Fibroblast of skin of scalp (primary cell): ENCODE measurements at regions not wholly inside any gene's neighbourhood (a gene's known extent, or its start where the extent isn't known, plus 50 kb on each side); places are given as distances from the start of the nearest gene placed in this dataset.
A peak's percentile ranks its signal among the peaks of the same experiment; 100 is the strongest.

Experiments
- DNase-seq: peaks from one replicate; pipeline ENCODE4 v3.0.0-alpha.2; 2013

DNA sequence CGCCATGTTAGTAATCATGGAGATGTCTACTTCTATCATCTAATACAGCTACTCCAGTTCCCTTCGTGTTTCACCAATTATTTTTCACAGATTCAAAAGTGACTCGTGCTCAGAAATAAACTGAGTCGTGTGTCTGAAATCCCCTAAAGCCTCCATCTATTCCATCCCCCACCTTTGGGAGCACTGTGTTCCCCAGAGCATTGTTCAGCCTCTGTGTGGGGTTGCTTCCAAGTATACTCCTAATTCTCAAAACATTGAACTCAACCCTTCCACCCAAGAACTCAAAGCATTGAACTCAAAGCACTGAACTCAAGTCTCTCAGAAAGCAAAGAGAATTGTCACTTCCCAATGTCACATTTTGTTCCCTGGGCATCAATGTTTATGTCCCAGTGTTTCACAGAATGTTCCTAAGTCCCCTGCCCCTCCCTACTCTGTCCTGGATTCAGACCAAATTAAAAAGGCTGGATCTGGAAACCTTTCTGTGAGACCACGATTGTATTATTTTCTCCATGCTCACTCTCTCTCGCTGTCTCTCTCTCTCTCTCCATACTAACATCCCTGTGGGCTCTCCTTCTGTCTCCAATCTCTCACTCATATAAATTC, 138.5 kb upstream of the QRFPR start:
- no peak for DNase-seq

DNA sequence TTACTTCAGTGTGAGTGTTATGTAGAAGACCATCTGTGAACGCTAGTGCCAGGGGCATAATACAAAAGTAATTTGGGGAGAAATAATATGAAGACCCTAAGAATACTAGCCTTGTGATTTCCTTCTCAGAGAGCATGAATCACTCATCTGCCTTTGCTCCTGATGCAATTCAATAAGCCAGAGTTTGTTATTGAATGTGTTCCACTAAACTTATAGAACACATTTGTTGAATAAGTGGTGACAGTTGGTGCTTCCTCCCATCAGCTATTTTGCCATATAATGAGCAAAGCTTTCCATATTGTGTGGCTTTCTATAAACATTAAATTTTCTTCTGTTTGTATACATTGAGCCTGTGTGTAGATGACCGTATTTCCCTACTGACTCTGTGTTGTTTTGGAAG, 136.4 kb upstream of the QRFPR start:
- DNase-seq: no peak

DNA sequence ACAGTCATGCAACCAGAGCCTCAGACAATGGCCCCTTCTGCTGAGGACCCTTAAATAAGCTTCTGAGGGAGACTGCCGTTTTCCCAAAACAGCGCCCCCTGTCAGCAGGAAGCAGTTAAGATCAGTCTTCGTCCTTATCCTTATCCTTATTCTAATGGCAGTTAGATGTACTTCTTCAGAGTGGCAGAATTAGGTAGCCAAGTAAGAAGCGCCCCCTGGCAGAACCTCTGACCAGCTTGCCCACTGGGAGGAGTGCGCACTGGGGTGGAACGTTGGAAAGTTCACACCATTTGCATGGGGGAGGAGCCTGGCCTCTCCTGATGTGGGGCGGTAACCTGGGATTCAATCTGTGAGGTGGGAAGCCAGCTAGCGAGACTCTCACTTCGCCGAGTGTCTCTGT, 133.6 kb upstream of the QRFPR start:
- no peak for DNase-seq

DNA sequence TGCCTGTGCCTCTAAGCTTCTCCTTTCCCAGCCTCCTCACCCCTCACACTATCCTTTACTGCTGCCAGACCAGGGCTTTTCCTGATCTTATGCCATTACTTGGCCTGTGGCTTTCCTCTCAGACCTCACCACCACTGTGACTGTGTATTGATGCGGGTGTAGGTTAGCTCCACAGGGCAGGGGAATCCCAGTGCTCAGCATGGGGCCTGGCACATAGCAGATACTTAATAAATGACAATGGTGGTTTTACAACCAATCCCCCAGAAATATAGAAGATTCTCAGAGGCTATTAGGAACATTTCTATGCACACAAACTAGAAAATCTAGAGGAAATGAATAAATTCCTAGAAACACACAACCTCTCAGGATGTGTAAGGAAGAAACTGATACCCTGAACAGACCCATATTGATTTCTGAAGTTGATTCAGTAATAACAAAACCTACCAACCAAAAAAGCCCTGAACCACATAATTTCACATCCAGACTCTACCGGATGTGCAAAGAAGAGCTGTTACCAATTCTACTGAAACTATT, 129.6 kb upstream of the QRFPR start:
- no peak for DNase-seq

DNA sequence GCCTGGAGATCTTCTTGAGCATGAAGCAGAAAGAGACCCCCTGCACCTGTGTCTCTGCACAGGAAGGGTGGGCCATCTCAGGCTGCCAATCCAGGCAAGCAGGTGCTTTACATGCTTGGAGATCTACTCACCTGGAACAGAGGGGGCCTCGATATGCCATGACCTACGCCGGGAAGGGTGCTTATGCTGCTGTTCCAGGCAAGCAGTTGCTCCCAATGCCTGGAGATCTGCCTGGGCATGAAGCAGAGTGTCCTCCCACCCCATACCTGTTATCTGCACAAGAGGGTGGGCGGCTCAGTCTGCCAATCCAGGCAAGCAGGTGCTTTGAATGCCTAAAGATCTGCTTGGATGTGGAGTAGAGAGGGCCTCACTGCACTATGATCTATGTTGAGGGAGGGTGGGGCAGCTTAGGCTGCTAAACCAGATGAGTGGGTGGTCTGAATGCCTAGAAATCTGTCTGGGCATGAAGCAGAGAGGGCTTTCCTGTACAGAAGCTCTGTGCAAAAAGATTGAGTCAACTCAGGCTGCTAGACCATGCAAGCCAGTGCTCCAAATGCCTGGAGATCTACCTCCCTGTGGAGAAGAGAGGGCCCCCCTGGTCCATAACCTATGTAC, 104.5 kb upstream of the QRFPR start:
- DNase-seq: no peak

DNA sequence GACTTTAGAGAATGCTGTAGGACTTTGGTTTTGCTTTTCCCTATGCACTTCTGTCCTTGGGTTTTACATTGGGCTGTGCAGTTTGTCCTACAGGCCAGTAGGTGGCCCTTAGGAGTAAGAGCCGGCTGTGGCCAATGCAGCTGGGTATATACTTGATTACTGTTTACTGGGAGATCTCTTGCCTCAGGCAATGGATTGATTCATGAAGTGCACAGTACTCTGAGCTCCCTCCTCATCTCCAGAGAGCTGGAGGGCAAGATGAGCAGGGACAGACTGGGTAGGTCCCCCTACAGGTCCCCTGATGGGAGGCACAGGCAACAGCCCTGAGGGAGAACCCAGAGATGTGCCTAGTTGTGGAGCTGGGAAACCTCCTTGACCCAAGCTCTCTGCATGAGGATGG, 103.8 kb upstream of the QRFPR start:
- peak; percentile 66 for DNase-seq

DNA sequence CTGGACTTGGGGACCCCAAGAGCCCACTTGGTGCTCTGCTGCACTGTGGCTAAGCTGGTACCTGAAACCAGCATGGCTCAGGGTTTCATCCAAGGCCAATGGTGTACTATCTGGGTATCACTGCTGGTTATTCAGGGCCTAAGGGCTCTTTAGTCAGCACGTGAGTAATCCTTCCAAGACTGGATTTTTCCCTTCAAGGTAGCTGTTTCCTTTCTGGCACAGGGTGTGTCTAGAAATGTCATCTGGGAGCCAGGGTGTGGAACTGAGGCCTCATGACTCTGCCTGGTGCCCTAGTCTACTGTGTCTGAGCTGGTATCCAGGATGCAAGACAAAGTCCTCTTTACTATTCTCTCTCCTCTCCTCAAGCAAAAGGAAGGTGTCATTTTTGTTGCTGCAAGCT, 99.0 kb upstream of the QRFPR start:
- no peak for DNase-seq

DNA sequence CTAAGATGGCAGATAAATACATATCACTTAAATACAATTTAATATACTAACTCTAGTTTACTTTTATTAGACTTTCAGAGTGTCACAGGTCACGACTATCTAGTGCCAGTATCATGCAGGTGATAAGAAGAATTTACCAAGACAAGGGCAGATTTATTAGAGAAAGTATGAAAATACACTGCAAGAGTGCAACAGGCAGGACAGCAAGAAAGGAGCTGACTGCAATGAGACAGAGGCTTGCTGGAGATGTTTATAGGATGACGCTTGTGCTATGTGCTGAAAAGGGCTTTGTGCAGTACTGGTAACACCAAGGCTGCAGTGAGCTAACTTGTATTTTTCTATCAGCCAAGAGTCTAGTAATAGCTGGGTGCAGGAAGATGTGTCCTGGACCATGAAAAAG, 96.7 kb upstream of the QRFPR start:
- no peak for DNase-seq

DNA sequence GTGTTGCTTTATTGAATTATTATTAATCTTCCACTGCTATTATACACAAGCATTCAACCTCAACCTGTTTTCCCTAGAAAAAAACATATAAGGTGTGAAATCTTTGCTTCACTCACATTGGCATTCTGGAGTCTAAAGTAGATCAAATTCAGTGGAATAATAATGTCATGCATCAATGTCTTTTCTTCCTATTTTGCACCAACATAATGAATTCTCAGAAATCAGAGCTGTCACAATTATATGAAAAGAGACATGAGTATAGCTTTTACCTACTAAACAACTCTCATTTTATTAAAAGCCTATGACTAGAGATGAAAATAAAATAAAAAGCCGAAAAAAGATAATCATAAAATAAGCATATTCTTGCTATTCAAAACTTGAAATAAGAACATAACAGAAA, 96.3 kb upstream of the QRFPR start:
- DNase-seq: no peak

DNA sequence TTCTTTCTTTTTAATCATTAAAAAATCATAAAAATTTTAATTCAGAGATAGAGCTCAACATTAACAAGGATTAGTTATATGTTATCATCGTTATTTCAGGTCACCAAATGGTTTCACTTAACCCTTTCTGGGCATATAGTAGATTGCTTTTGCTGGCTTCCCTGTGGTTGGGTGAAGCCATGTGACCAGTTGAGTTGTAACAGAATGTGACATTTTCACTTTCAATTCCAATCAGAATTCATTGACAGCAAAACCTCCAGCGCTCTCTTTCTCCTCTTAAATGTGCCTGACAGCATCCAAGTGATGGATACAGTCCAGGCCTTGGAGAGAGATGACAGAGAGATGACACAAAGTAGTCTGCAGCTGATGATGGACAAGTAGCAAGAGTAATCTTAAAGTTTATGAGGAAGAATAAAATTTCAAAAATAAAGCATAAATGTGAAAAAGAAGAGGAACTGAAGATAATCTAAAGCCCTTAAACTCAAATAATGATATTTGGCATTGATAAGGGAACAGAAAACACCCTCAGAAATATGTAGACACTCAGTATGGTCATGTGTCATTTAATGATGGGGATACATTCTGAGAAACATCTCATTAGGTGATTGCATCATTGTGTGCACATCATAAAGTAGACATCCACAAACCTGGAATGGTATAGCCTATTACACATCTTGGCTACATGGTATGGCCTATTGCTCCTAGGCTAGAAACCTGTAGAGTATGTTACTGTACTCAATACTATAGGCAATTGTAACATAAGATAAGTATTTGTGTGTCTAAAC, 92.3 kb upstream of the QRFPR start:
- DNase-seq: no peak

DNA sequence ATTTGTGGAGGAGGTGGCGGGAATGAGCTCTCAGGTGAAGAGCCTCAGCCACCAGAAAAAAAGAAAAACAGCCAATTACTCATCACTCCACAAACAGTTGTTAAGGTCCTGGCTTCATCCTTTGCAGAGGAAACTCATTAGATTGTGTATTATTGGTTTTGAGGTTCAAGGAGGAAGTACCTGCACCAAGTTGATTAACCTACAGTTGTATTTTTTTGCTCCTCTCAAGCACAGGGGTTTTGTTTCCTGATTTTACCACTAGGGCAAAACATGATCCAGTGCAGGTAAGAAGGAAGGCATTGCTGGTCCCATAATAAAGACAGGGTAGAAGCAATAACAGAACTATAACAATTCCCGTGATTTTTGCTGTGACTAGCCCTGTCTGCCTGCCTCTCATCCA, 84.0 kb upstream of the QRFPR start:
- no peak for DNase-seq

DNA sequence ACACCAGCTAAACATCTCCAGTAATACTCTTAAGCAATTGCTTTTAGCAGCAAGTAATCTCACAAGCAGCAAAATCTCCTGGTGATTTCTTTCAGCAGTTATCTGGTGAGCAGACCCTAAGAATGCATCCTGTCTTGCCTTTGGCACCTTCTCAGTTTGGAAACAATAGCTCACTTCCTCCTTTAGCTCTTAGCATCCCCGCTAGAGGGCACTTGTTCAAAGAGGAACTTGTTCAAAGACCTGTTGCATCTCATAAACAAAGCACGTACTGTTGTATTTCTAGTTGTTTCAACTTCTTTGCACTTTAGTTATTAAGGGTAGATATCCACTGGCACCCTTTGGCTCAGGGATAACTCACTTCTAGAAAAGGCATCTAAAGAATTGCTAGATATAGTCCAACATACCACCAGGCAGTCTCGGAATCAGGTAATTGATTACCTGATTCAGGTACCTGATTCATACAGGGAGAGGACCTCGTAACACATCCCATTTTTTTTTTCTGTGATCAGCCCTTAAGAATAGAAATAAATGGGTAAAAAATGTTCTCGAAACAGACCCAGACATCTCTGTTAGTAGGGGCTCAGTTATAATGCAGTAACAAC, 81.9 kb upstream of the QRFPR start:
- peak; percentile 61 for DNase-seq

DNA sequence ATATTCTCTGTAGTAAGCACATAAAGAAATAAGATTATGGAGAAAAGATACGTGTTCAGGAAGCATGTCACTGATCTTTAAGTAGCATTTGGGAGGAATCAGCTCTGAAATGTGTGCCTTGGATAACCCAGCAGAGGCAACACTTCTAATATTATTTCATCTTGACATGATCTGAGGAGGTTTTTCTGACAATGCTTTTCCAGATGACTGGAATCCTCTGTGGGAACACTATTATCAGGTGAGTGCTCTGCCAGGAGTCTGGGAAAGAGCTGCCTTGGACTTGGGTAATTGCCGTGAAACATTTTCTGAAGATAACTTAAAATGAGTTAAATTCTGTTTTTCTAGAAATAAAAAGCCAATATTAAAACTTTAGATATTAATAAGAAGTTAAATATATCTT, 78.2 kb upstream of the QRFPR start:
- no peak for DNase-seq

DNA sequence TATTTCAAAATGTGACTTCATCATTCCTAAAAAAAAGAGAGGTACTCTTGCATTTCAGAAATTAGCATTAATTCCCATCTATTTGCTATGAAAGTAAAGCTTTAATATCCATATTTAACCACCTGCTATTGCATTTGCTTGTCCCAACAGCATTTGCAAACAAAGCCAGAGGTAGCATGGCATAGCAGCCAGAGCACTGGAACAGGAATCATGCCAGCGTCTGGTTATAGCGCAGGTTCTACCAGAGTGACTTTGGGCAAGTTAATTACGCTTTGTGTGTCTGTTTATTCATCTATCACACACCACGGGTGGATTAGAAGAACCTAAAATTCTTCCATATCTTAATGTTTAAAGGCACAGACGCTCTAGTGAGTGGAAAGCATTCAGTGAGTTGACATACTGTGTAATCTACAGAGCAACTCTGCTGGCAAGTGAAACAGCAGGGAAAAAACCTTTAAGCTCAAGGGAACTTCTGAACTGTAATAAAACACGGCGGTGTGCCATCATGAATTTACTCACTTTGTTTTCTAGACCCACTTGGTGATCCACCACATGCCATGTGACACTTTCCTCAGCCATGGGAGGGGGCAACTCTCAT, 76.6 kb upstream of the QRFPR start:
- DNase-seq: no peak

DNA sequence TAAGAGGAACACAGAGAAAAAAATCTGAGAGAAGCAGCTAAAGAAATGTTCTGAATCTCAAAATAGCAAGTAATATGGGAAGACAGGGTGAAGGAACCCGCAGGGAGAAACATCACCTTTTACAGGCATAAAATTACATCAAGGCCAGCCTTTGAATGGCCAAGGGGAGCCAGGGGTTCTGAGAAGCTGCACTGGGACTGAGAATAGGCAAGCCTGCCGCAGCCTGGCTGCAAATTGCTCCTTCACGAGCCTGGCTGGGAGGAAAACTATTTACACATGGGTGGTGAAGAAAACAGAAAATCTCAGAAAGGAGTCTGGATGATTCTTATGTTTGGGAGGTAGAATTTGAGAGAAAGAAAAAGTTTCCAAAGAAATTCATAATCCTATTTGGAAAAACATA, 74.5 kb upstream of the QRFPR start:
- no peak for DNase-seq

DNA sequence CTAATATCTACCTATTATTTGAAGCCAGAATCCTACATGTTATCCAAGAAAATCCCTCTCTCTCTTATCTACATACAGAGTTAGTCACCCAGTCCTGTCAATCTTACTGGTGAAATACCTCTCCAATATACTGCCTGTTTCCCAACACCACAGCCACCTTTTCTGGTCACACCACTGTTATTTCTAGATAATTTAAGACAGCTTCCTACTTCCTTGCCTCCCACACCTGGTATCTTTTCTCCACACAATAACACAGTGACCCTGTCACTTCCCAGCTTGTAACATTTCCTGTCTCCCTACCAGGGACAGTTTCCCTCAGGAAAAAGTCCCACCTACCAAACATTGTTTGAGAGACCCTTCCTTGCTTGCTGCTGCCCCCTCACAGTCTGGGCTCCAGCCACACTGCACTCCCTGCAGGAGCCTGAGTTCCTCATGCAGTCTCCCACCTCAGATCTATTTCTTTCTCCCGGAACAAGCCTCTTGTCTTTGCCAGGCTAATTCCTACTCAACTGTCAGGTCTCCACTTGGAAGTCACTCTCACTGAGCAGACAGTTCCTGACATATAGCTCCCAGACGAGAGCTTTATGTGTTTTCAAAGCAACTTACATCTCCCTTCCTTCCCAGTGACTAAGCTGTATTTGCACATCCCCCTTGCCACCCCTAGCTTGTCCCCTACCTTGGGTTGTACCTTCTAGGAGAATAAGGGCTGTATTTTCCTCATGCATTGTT, 73.6 kb upstream of the QRFPR start:
- DNase-seq: no peak

DNA sequence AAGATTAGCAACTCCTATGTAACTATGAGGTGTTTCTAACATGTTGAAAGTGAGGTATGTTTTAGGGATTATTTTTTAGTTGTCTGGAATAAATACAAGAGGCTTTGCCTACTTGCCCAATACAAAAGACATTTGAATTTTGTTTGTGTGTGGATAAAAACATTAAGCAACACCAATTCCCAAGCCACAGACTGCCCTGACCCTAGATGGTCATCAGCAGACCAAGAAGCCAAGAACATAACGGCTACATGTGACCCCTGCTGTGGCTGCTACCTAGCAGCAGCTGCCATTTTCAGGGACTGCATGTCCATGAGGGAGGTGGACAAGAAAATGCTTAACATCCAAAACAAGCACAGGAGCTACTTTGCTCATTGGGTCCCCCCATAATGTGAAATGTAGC, 70.5 kb upstream of the QRFPR start:
- DNase-seq: no peak

DNA sequence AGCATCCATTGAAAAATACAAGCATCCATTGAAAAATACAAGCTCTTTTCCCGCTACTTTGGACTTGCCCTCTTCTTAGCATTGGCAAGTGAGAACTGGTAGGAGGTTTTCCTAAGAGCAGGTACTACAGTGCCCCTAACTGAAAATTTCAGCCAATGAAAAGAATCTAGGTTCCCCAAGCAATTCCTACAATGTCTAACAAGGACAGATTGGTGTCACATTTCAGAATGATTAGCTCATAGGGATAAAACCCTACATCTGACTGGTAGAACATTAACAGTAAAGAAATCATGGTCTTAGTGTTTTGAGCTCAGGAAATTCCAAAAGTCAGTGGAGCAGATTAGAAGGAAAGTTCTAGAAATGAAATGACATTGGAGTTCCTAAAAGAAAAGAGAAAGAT, 68.6 kb upstream of the QRFPR start:
- no peak for DNase-seq

DNA sequence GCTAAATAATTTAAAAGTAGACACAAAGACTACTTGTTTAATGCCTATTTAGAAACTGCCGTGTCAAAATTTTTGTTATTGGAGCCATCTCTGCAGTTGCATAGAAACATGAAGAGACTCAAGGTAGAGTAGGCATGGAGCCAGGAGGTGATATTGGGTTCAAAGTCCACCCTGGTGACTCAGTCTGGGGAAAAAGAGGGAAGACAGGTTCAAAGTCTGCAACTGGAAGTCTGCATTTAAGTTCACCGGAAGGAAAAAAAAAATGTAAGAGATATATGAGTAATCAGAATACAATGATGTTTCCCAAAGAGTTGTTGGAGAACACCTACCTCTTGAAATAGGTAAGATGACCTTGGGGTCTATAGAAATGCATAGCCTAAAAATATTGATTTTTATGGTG, 67.4 kb upstream of the QRFPR start:
- no peak for DNase-seq

DNA sequence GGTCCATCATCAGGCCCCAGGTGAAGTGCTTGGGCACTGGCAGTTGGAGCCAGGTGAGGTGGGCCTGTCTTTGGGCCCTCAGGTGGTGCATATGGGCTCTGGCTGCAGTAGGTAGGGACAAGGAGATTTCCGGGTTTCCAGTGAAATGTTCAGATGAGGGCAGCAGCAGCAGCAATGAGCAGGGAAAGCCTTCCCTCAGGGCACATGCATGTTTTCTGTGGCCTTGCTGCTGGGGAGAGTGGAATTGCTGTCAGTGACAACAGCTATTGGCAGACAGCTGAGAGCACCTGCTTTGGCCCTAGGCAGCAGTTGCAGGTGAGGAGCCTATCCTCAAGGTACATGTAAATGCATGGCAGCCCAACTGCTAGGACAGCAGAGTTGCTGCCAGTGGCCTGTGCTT, 58.9 kb upstream of the QRFPR start:
- DNase-seq: no peak
